NT2/D1 (cell line): ENCODE measurements at regions not wholly inside any gene's neighbourhood (a gene's known extent, or its start where the extent isn't known, plus 50 kb on each side); places are given as distances from the start of the nearest gene placed in this dataset.

Experiments used
- SUZ12 ChIP-seq: IDR thresholded peaks from 2 replicates; pipeline ENCODE4 v1.6.1; 2011; ENCODE audit not compliant: insufficient read length, insufficient read depth; ENCODE audit errors: extremely low read depth
- YY1 ChIP-seq: IDR thresholded peaks from 2 replicates; pipeline ENCODE4 v1.6.1; 2011; ENCODE audit not compliant: insufficient read length, insufficient read depth
- ZNF274 ChIP-seq: IDR thresholded peaks from 2 replicates; pipeline ENCODE4 v1.6.1; 2011; ENCODE audit warnings: mild to moderate bottlenecking, low read depth, low read length

DNA sequence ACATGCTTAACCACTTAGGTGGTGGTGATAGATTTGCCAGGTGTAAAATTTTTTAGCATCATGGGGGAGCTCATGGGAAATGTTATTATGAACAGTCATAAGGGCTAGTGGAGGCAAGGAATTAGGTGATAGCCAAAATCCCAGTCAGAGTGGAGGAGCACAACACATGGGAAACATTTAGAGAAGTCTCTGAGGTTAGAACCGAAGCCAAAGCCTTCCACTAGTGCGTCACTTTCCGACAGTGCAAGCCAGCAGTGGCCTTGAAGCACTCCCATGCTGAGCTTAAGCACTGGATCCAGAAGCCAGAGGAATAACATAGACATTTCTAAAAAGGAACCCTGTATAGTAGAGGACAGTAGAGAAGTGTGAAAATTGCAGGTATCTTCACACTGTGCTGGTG lies 101.5 kb upstream of the SNX2 start:
- TF ChIP-seq ZNF274 (no peak), YY1 (no peak), SUZ12 (no peak)
